Karpas-422 (cell line): ENCODE measurements at regions not wholly inside any gene's neighbourhood (a gene's known extent, or its start where the extent isn't known, plus 50 kb on each side); places are given as distances from the start of the nearest gene placed in this dataset.

Experiments
- DNase-seq: peaks from one replicate; pipeline ENCODE4 v3.0.0-alpha.2; 2015
- H2AFZ ChIP-seq: fragments of 200-600 bp; sonication (generic); 2 replicates; pipeline ENCODE4 v1.6.1; 2014; ENCODE audit warnings: antibody characterized with exemption, low read length, mixed read lengths
- H3K27ac ChIP-seq: fragments of 200-600 bp; sonication (generic); 2 replicates; pipeline ENCODE4 v1.5.1; 2014; ENCODE audit warnings: mild to moderate bottlenecking, low read length, moderate library complexity
- H3K27me3 ChIP-seq: fragments of 200-600 bp; sonication (generic); 2 replicates; pipeline ENCODE4 v1.6.1; 2014; ENCODE audit warnings: low read length, mixed read lengths
- H3K36me3 ChIP-seq: fragments of 200-600 bp; sonication (generic); 2 replicates; pipeline ENCODE4 v1.6.1; 2014; ENCODE audit warnings: low read length, mixed read lengths; ENCODE audit not compliant: insufficient read depth
- H3K4me1 ChIP-seq: fragments of 200-600 bp; sonication (generic); 2 replicates; pipeline ENCODE4 v1.6.1; 2014; ENCODE audit warnings: mild to moderate bottlenecking, low read length, mixed read lengths
- H3K4me2 ChIP-seq: fragments of 200-600 bp; sonication (generic); 2 replicates; pipeline ENCODE4 v1.6.1; 2014; ENCODE audit warnings: low read length, low read depth, mild to moderate bottlenecking; ENCODE audit not compliant: poor library complexity, severe bottlenecking
- H3K4me3 ChIP-seq: fragments of 200-600 bp; sonication (generic); 2 replicates; pipeline ENCODE4 v1.5.1; 2014; ENCODE audit warnings: mild to moderate bottlenecking, antibody characterized with exemption, low read length, mixed read lengths
- H3K79me2 ChIP-seq: fragments of 200-600 bp; sonication (generic); 2 replicates; pipeline ENCODE4 v1.6.1; 2014; ENCODE audit warnings: mild to moderate bottlenecking, low read length, mixed read lengths
- H3K9ac ChIP-seq: fragments of 200-600 bp; sonication (generic); 2 replicates; pipeline ENCODE4 v1.6.0; 2014; ENCODE audit warnings: low read length
- H3K9me2 ChIP-seq: fragments of 200-600 bp; sonication (generic), shearing (Covaris generic); replicated peaks from 2 replicates; pipeline ENCODE4 v1.6.0; 2014; ENCODE audit warnings: mild to moderate bottlenecking, low read length, moderate library complexity; ENCODE audit not compliant: insufficient read depth
- H3K9me3 ChIP-seq: fragments of 300-700, 200-600 bp; sonication (generic); 2 replicates; pipeline ENCODE4 v1.6.1; 2014; ENCODE audit warnings: low read length, mixed read lengths
- H4K20me1 ChIP-seq: fragments of 200-600 bp; sonication (generic); 2 replicates; pipeline ENCODE4 v1.6.1; 2014; ENCODE audit warnings: mild to moderate bottlenecking, antibody characterized with exemption, low read length, low read depth; ENCODE audit not compliant: insufficient read depth

DNA sequence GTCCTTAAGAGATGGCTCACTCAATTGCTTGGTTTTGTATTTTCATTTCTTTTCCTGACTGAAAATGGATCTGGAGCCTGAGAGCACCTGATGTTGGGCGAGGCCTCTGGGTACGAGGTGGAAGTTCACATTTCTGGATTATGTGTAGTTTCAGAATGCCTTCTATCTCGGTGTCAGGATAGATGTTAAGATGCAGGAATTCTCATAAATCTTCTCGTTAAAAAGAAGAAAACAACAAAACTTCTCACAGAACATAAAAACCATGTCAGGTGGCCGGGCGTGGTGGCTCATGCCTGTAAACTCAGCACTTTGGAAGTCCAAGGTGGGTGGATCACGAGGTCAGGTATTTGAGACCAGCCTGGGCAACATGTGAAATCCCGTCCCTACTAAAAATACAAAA lies 101.8 kb downstream of the RHOU start:
- H4K20me1 ChIP-seq = no peaks in the 10 kb centered on the region
- no peak overlapping the region for H3K9ac ChIP-seq
- no peak overlapping the region for H3K27ac ChIP-seq
- H3K27me3 ChIP-seq = no peaks in the 10 kb centered on the region
- H3K36me3 ChIP-seq = no peaks in the 10 kb centered on the region
- no peak overlapping the region for H3K4me3 ChIP-seq
- H3K9me2 ChIP-seq = no peaks in the 10 kb centered on the region
- H3K4me1 ChIP-seq = no peaks in the 10 kb centered on the region
- no peaks in the 10 kb centered on the region for H3K9me3 ChIP-seq
- no peak overlapping the region for H3K4me2 ChIP-seq
- no peak for DNase-seq
- H3K79me2 ChIP-seq = no peaks in the 10 kb centered on the region
- H2AFZ ChIP-seq = no peak overlapping the region

GRCh38 chr1:228837817-228838716 lies 102.8 kb downstream of the RHOU start:
- H3K9me2 ChIP-seq = no peaks in the 10 kb centered on the region
- no peak overlapping the region for H3K9ac ChIP-seq
- no peak overlapping the region for H2AFZ ChIP-seq

GRCh38 chr1:228838717-228839500 lies 103.6 kb downstream of the RHOU start:
- no peaks in the 10 kb centered on the region for H3K27me3 ChIP-seq
- no peak overlapping the region for H3K27ac ChIP-seq
- H3K9me2 ChIP-seq = no peaks in the 10 kb centered on the region
- H4K20me1 ChIP-seq = no peaks in the 10 kb centered on the region
- no peaks in the 10 kb centered on the region for H3K79me2 ChIP-seq
- H3K4me3 ChIP-seq = no peak overlapping the region
- no peaks in the 10 kb centered on the region for H3K4me1 ChIP-seq
- no peaks in the 10 kb centered on the region for H3K36me3 ChIP-seq
- no peaks in the 10 kb centered on the region for H3K9me3 ChIP-seq
- no peak overlapping the region for H2AFZ ChIP-seq
- DNase-seq = no peak
- no peak overlapping the region for H3K4me2 ChIP-seq
- no peak overlapping the region for H3K9ac ChIP-seq

More at GRCh38 chr1:228837817-228838716, 102.8 kb downstream of the RHOU start:
- Histone ChIP-seq H3K4me3 (no peak overlapping the region), H3K4me2 (no peak overlapping the region), H3K4me1 (no peaks in the 10 kb centered on the region), H4K20me1 (no peaks in the 10 kb centered on the region), H3K79me2 (no peaks in the 10 kb centered on the region), H3K9me3 (no peaks in the 10 kb centered on the region), H3K27ac (no peak overlapping the region), H3K27me3 (no peaks in the 10 kb centered on the region), H3K36me3 (no peaks in the 10 kb centered on the region)
- DNase-seq = no peak

GRCh38 chr1:228839656-228840055 lies 104.4 kb downstream of the RHOU start:
- Histone ChIP-seq H4K20me1 (no peaks in the 10 kb centered on the region), H3K27ac (no peak overlapping the region), H3K4me3 (no peak overlapping the region), H3K9me2 (no peaks in the 10 kb centered on the region), H2AFZ (no peak overlapping the region), H3K4me2 (no peak overlapping the region), H3K9me3 (no peaks in the 10 kb centered on the region), H3K27me3 (no peaks in the 10 kb centered on the region), H3K4me1 (no peaks in the 10 kb centered on the region), H3K79me2 (no peaks in the 10 kb centered on the region), H3K36me3 (no peaks in the 10 kb centered on the region), H3K9ac (no peak overlapping the region)
- DNase-seq = no peak

GRCh38 chr1:228841632-228842031 lies 106.4 kb downstream of the RHOU start:
- no peak overlapping the region for H3K4me3 ChIP-seq
- no peak overlapping the region for H3K27ac ChIP-seq
- no peak overlapping the region for H3K4me2 ChIP-seq
- H3K4me1 ChIP-seq = no peaks in the 10 kb centered on the region
- DNase-seq = no peak
- no peaks in the 10 kb centered on the region for H4K20me1 ChIP-seq
- no peaks in the 10 kb centered on the region for H3K79me2 ChIP-seq
- H3K27me3 ChIP-seq = no peaks in the 10 kb centered on the region
- no peak overlapping the region for H3K9ac ChIP-seq
- no peak overlapping the region for H2AFZ ChIP-seq
- H3K9me3 ChIP-seq = no peaks in the 10 kb centered on the region
- H3K36me3 ChIP-seq = no peaks in the 10 kb centered on the region
- no peaks in the 10 kb centered on the region for H3K9me2 ChIP-seq

- H3K27ac ChIP-seq = no peak overlapping the region
- no peak for DNase-seq
- no peak overlapping the region for H3K9ac ChIP-seq
- no peaks in the 10 kb centered on the region for H3K27me3 ChIP-seq
- no peaks in the 10 kb centered on the region for H3K79me2 ChIP-seq
- H3K9me3 ChIP-seq = no peaks in the 10 kb centered on the region
- no peaks in the 10 kb centered on the region for H3K4me1 ChIP-seq
- no peak overlapping the region for H3K4me2 ChIP-seq
- H2AFZ ChIP-seq = no peak overlapping the region
- no peaks in the 10 kb centered on the region for H3K9me2 ChIP-seq
- no peak overlapping the region for H3K4me3 ChIP-seq
- no peaks in the 10 kb centered on the region for H3K36me3 ChIP-seq
- H4K20me1 ChIP-seq = no peaks in the 10 kb centered on the region
These were observed 107.0 kb downstream of the RHOU start for GRCh38 chr1:228842094-228842775.

GRCh38 chr1:228845101-228845500 lies 109.8 kb downstream of the RHOU start:
- no peak for DNase-seq
- Histone ChIP-seq H3K9ac (no peak overlapping the region), H3K4me2 (no peak overlapping the region)

GRCh38 chr1:228846952-228847351 lies 111.7 kb downstream of the RHOU start:
- Histone ChIP-seq H2AFZ (no peak overlapping the region), H3K36me3 (no peaks in the 10 kb centered on the region), H3K9ac (no peak overlapping the region), H3K9me2 (no peaks in the 10 kb centered on the region), H3K9me3 (no peaks in the 10 kb centered on the region), H3K27ac (no peak overlapping the region), H3K27me3 (no peaks in the 10 kb centered on the region), H3K4me2 (no peak overlapping the region), H3K4me1 (no peaks in the 10 kb centered on the region), H3K4me3 (no peak overlapping the region), H4K20me1 (no peaks in the 10 kb centered on the region), H3K79me2 (no peaks in the 10 kb centered on the region)
- DNase-seq = no peak

More at GRCh38 chr1:228845101-228845500, 109.8 kb downstream of the RHOU start:
- Histone ChIP-seq H4K20me1 (no peaks in the 10 kb centered on the region), H3K9me3 (no peaks in the 10 kb centered on the region), H3K27me3 (no peaks in the 10 kb centered on the region), H3K36me3 (no peaks in the 10 kb centered on the region), H3K4me1 (no peaks in the 10 kb centered on the region), H3K4me3 (no peak overlapping the region), H3K9me2 (no peaks in the 10 kb centered on the region), H2AFZ (no peak overlapping the region), H3K79me2 (no peaks in the 10 kb centered on the region), H3K27ac (no peak overlapping the region)
